IPS-18a (cell line): ENCODE measurements at regions not wholly inside any gene's neighbourhood (a gene's known extent, or its start where the extent isn't known, plus 50 kb on each side); places are given as distances from the start of the nearest gene placed in this dataset.
"Not testable (repeated sequence)": the region's sequence is repeated elsewhere in the genome, so short reads cannot be mapped to it uniquely, and the experiment has no call there.

ENCODE experiments used
- H3K27ac ChIP-seq: one replicate; pipeline ENCODE4 v1.5.1; 2013; ENCODE audit warnings: low read length
- H3K27me3 ChIP-seq: one replicate; pipeline ENCODE4 v1.6.1; 2013; ENCODE audit warnings: mild to moderate bottlenecking, low read length; ENCODE audit not compliant: control insufficient read depth, insufficient read depth
- H3K36me3 ChIP-seq: one replicate; pipeline ENCODE4 v1.6.1; 2013; ENCODE audit warnings: low read depth, low read length; ENCODE audit not compliant: control insufficient read depth
- H3K4me1 ChIP-seq: one replicate; pipeline ENCODE4 v1.6.1; 2013; ENCODE audit warnings: low read depth, low read length; ENCODE audit not compliant: control insufficient read depth
- H3K4me3 ChIP-seq: one replicate; pipeline ENCODE4 v1.5.1; 2013; ENCODE audit warnings: low read length
- H3K9ac ChIP-seq: one replicate; pipeline ENCODE4 v1.6.1; 2013; ENCODE audit warnings: mild to moderate bottlenecking, low read length, moderate library complexity
- H3K9me3 ChIP-seq: one replicate; pipeline ENCODE4 v1.6.1; 2013; ENCODE audit warnings: low read depth, low read length; ENCODE audit not compliant: control insufficient read depth

DNA sequence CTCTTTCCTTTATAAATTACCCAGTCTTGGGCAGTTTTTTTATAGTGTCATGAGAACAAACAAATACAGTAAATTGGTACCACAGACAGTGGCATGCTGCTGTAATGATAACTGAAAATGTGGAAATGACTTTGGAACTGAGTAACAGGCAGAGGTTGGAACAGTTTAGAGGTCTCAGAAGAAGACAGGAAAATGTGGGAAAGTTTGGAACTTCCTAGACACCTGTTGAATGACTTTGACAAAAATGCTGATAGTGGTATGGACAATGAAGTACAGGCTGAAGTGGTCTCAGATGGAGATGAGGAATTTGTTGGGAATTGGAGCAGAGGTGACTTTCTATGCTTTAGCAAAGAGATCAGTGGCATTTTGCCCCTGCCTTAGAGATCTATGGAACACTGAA lies 1128.4 kb upstream of the POT1 start:
- H3K9me3 ChIP-seq = no peaks in the 10 kb centered on the region
- no peaks in the 10 kb centered on the region for H3K4me1 ChIP-seq
- H3K27me3 ChIP-seq = no peaks in the 10 kb centered on the region

DNA sequence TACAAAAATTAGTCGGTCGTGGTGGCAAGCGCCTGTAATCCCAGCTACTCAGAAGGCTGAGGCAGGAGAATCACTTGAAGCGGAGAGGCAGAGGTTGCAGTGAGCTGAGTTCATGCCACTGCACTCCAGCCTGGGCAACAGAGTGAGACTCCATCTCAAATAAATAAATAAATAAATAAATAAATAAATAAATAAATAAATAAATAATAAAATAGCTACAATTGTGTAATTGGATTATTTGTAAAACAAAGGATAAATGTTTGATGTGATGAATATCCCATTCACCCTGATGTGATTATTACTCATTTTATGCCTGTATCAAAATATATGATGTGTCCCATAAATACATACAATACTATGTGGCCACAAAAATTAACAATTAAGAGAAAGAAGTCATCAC lies 1127.0 kb upstream of the POT1 start:
- H3K9ac ChIP-seq, H3K27me3 ChIP-seq, H3K4me1 ChIP-seq, H3K9me3 ChIP-seq, H3K27ac ChIP-seq, H3K36me3 ChIP-seq, H3K4me3 ChIP-seq: not testable (repeated sequence)

More for the DNA sequence above, 1128.4 kb upstream of the POT1 start:
- no peaks in the 10 kb centered on the region for H3K36me3 ChIP-seq
- no peak overlapping the region for H3K9ac ChIP-seq
- no peak overlapping the region for H3K4me3 ChIP-seq
- no peak overlapping the region for H3K27ac ChIP-seq

DNA sequence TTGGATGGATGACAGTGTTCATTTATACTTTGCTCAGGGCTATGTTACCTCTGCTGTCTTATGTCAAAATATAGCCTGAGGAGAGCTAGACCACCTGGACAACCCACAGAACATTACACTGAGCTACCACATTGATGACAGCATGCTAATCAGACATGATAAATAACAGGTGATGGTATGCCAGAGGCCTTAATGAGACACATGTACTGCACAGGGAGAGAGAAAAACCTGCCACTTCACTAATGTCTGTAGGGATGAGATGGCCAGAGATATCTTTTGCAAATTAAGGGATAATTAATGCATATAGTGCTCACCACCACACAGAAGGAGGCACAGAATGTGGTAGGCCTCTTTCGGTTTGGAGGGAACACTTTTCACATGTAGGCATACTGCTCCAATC lies 1122.6 kb upstream of the POT1 start:
- H3K27me3 ChIP-seq = no peaks in the 10 kb centered on the region
- H3K27ac ChIP-seq = no peak overlapping the region
- no peaks in the 10 kb centered on the region for H3K9me3 ChIP-seq
- H3K4me1 ChIP-seq = no peaks in the 10 kb centered on the region
- H3K4me3 ChIP-seq = no peak overlapping the region
- no peaks in the 10 kb centered on the region for H3K36me3 ChIP-seq
- no peak overlapping the region for H3K9ac ChIP-seq

DNA sequence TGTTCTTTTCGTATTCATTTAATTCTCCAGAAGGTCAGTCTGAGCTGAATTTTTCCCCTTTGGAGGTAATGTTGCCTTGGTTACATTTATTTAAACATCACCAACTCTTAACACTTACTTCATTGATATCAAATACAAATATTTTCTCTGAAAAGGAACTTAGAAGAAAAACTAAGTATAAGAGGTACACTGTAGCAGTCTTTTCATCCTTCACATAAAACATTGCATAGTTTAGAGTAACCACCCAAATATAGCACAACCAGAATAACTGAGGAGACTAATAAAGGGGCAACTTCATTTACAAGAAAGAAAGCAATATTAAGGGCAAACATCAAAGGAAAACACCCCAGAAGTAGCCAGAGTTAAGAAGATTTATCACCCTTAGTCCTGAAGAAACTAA lies 1115.0 kb upstream of the POT1 start:
- Histone ChIP-seq H3K9me3 (no peaks in the 10 kb centered on the region), H3K27me3 (no peaks in the 10 kb centered on the region), H3K4me1 (no peaks in the 10 kb centered on the region), H3K27ac (no peak overlapping the region), H3K36me3 (no peaks in the 10 kb centered on the region), H3K9ac (no peak overlapping the region), H3K4me3 (no peak overlapping the region)

DNA sequence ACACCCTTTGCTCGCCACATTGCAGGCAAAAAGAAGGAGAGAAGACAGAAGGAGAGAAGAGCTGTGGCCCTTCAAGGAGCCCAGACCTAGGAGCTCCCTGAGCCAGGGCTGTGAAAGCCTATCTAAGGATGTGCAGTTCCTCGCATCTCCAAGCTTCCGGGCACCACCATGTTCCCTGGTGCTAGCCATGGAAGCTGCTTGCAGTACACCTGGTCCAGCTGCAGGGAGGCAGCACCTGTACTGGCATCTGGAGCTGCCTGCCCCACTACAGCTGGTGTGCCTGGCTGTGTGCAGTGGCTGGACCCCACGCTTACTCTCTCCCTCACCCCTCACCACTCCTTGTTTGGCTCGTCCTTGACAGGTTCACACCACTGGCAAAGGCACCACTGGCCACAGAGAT lies 1111.8 kb upstream of the POT1 start:
- Histone ChIP-seq H3K9me3 (no peaks in the 10 kb centered on the region), H3K4me1 (no peaks in the 10 kb centered on the region), H3K4me3 (no peak overlapping the region), H3K27me3 (no peaks in the 10 kb centered on the region), H3K27ac (no peak overlapping the region), H3K9ac (no peak overlapping the region), H3K36me3 (no peaks in the 10 kb centered on the region)

DNA sequence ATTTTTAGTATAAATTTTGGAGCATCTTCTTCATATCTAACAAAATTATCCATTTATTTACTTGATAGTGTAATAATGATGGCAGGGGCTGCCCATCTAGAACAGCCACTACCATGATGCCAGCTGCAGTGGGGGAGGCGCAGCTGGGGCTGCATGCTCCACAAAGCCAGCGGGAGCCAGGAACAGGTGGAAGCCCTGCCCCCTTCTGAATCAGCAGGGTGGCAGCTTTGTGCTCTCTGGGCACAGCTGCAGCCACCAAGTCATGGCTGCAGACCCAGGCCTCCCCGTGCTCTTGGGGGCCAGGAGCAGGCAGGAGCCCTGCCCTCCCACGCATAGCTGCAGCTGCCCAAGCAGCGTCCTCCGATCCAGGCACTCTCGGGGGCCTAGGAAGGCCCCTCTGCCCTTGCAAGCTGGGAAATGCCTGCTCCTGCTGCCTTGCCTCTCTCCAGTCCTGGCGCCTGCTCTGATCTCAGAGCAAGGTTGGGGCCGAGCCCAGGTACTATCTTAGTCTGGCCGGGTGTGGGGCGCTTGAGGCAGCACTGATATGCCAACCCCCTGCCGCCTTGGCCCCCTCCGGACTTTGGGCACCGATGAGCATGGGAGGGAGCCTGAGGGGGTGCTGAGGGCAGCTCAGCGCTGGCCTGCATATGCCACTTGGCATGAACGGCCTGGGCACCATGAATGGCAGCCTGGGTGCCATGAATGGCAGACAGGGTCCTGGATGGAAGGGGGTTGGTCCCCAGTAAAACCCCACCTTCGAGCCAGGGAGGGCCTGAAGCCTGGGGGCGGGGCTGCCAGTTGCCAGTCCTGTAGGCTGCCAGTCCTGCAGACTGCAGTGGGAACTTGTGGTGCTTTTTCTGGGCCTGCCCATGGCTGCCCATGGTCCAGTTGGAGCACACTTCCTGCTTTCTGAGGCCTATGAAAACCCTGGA lies 1110.8 kb upstream of the POT1 start:
- Histone ChIP-seq H3K9me3 (no peaks in the 10 kb centered on the region), H3K27ac (no peak overlapping the region), H3K9ac (no peak overlapping the region), H3K4me3 (no peak overlapping the region), H3K36me3 (no peaks in the 10 kb centered on the region), H3K4me1 (no peaks in the 10 kb centered on the region), H3K27me3 (no peaks in the 10 kb centered on the region)

DNA sequence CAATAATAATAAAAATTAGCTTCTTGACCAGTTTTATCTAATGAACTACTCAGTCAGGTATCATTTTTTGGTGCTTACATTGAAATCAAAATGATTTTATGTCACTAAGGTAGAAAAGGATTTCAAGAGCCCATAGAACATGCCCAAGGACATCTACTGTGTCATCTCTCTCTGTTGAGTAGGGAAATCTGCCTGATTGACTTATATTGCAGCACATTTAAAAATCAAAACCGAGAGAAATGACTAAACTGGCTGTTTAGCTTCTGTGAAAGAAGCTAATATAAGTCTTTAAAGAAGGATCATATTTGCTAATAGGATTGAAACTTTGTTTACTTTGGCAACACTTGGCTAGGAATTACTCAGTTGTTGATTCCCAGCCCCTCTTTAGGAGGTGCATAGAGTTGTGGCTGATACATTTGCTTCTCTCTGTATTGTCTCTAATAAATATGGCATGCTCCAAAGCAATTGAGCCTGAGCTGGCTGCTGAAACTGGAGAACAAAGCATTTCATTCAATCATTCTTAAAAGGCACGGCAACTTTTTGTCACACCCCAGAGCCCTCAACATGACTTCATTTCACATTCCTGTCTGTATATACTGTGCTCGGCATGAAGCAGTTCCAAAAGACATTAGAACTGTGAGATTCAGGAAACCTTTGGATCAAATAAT lies 1096.9 kb upstream of the POT1 start:
- no peaks in the 10 kb centered on the region for H3K36me3 ChIP-seq
- no peaks in the 10 kb centered on the region for H3K27me3 ChIP-seq
- H3K9ac ChIP-seq = no peak overlapping the region
- H3K4me1 ChIP-seq = peaks cover 8% of the 10 kb centered on the region
- H3K9me3 ChIP-seq = no peaks in the 10 kb centered on the region
- no peak overlapping the region for H3K4me3 ChIP-seq
- H3K27ac ChIP-seq = peak overlapping the region; percentile 43

DNA sequence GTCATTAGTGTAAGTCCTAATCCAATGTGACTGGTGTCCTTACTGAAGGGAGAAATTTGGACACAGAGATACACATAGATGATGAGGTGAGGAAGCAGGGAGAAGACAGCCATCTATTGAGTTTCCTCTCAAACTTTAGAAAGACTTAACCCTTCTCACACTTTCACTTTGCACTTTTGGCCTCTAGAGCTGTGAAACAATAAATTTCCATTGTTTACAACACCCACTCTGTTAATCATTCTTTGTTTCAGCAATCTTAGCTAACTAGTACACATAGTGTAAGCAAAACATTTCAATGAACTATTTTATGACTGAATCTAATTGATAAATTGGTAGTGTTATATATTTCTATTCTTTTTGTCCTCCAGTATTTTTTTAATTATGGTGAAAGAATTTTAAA lies 1092.8 kb upstream of the POT1 start:
- H3K4me1 ChIP-seq = peaks cover 8% of the 10 kb centered on the region

DNA sequence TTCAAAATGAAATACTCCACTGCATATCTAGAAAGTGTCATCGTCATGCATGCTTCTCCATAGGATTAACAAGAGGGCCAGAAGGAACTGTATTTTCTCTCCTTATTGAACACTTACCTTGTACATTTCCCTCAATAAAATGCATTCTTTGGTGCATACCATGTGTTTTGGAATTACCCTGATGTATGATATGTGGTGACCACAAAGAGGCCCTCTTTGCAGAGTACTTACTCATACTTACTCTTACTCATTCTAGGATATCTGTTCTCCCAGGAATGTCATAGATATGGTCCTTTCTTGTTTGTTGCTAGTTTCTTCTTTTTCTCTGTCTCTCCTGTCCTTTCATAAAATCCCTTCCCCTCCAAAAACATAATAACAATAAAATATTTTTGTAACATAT lies 1087.1 kb upstream of the POT1 start:
- Histone ChIP-seq H3K4me3 (no peak overlapping the region), H3K9ac (no peak overlapping the region), H3K27me3 (no peaks in the 10 kb centered on the region), H3K9me3 (no peaks in the 10 kb centered on the region), H3K4me1 (no peaks in the 10 kb centered on the region), H3K36me3 (no peaks in the 10 kb centered on the region), H3K27ac (no peak overlapping the region)

More for the DNA sequence above, 1092.8 kb upstream of the POT1 start:
- H3K4me3 ChIP-seq = no peak overlapping the region
- no peak overlapping the region for H3K9ac ChIP-seq
- H3K9me3 ChIP-seq = no peaks in the 10 kb centered on the region
- no peak overlapping the region for H3K27ac ChIP-seq
- H3K27me3 ChIP-seq = no peaks in the 10 kb centered on the region
- H3K36me3 ChIP-seq = no peaks in the 10 kb centered on the region

DNA sequence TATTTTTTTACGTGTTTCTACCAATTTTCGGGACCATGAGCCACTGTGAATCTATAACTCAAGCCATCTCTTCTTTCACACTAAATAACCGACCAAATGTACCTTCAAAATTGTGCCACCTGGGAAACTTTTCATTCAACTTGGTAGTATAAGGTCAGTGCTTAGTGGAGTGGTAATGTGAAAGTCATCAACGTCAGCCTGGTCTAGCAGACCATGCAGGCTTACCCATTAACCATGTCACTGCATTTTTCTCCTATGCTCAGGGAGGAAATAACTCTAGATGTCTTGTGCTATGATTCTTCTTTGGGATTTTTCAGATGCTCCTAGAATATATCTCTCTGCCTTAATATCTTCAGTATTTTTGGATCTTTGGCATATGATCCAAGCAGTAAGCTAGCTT lies 1075.4 kb upstream of the POT1 start:
- H3K27me3 ChIP-seq = no peaks in the 10 kb centered on the region

DNA sequence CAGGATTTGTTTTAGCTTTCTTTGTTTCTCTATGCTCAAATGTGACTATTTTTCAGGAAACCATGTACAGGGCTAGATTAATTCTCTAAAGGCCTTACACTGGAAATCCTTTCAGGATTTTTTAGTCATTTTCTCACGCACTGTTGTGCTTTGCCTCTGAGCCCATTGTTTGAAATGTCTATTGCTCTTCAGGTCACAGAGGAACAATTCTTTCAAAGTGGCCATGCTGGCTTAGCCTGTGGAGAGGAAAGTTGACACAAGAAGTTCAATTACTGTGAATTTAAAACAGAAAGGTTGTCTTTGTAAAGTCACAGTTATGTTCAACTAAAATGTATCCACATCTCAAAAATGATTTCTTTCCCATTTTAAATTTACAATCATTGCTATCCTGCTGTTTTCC lies 1071.7 kb upstream of the POT1 start:
- no peaks in the 10 kb centered on the region for H3K27me3 ChIP-seq
- no peaks in the 10 kb centered on the region for H3K9me3 ChIP-seq
- H3K36me3 ChIP-seq = no peaks in the 10 kb centered on the region
- H3K4me3 ChIP-seq = no peak overlapping the region
- H3K9ac ChIP-seq = no peak overlapping the region
- H3K27ac ChIP-seq = no peak overlapping the region
- H3K4me1 ChIP-seq = peaks cover 25% of the 10 kb centered on the region

More for the DNA sequence above, 1075.4 kb upstream of the POT1 start:
- Histone ChIP-seq H3K27ac (no peak overlapping the region), H3K4me3 (no peak overlapping the region), H3K9me3 (no peaks in the 10 kb centered on the region), H3K36me3 (no peaks in the 10 kb centered on the region), H3K9ac (no peak overlapping the region), H3K4me1 (peaks cover 30% of the 10 kb centered on the region)

DNA sequence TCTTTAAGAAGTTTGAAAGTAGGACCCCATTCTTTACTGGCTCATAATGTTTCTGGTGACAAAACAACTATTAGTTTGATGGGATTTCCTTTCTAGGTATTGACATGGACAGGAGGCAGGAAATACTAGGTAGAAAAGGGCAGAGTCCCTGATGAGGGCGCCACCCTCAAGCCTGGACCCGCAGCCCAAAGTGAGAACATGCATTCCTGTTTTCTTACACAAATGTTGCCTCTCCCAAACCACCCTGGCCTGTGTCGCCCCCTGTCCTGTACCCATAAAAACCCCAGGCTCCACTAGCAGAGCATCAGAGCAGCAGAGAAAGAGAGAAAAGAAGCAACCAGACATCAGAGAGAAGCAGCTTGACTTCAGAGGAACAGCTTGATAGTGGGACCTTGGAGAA lies 1055.2 kb upstream of the POT1 start:
- H3K9ac ChIP-seq = no peak overlapping the region
- H3K27me3 ChIP-seq = no peaks in the 10 kb centered on the region
- H3K4me3 ChIP-seq = no peak overlapping the region
- H3K4me1 ChIP-seq = no peaks in the 10 kb centered on the region
- H3K27ac ChIP-seq = no peak overlapping the region
- H3K36me3 ChIP-seq = no peaks in the 10 kb centered on the region
- peaks cover 7% of the 10 kb centered on the region for H3K9me3 ChIP-seq
